Hepatocyte (in vitro differentiated cells): ENCODE measurements at regions not wholly inside any gene's neighbourhood (a gene's known extent, or its start where the extent isn't known, plus 50 kb on each side); places are given as distances from the start of the nearest gene placed in this dataset.

Source experiments
- CTCF ChIP-seq: fragments of 200-600 bp; sonication (generic); IDR thresholded peaks from 2 replicates; pipeline ENCODE4 v1.5.1; 2016; ENCODE audit warnings: antibody characterized with exemption, mild to moderate bottlenecking; ENCODE audit not compliant: poor library complexity
- EZH2 ChIP-seq: fragments of 200-600 bp; sonication (generic); IDR thresholded peaks from 2 replicates; pipeline ENCODE4 v1.6.1; 2016; ENCODE audit warnings: antibody characterized with exemption, mild to moderate bottlenecking, borderline replicate concordance
- EZH2phosphoT487 ChIP-seq: fragments of 200-600 bp; sonication (generic); IDR thresholded peaks from one replicate; pipeline ENCODE4 v1.6.1; 2018; ENCODE audit warnings: antibody characterized with exemption, mild to moderate bottlenecking, low read depth, moderate library complexity; ENCODE audit not compliant: unreplicated experiment, severe bottlenecking

GRCh38 chr3:67875858-67876257, 221.4 kb upstream of the SUCLG2 start:
- no peak for TF ChIP-seq CTCF
- TF ChIP-seq EZH2 = no peak
- no peak for TF ChIP-seq EZH2phosphoT487
